ENCODE measurements at regions not wholly inside any gene's neighbourhood (a gene's known extent, or its start where the extent isn't known, plus 50 kb on each side); places are given as distances from the start of the nearest gene placed in this dataset.

DNA sequence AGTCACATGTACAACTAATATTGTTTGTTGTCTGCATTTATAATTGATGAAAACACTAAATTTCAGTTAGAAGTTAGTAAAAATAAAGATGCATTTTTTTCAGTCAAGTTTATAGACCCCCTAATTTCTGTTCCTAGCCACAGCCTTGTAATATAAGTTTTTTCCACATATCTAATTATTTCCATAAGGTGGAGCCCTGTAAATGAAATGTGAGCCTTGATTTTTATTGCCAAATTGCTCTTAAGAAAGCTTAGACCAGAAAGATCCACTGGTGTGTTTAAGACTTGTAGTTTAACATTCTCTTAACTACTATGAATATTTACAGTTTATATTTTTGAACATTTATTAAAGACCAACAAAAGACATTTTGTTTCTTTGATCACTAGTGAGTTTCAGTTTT lies 322.1 kb upstream of the RGS6 start:
- TF ChIP-seq, protein P1, sequence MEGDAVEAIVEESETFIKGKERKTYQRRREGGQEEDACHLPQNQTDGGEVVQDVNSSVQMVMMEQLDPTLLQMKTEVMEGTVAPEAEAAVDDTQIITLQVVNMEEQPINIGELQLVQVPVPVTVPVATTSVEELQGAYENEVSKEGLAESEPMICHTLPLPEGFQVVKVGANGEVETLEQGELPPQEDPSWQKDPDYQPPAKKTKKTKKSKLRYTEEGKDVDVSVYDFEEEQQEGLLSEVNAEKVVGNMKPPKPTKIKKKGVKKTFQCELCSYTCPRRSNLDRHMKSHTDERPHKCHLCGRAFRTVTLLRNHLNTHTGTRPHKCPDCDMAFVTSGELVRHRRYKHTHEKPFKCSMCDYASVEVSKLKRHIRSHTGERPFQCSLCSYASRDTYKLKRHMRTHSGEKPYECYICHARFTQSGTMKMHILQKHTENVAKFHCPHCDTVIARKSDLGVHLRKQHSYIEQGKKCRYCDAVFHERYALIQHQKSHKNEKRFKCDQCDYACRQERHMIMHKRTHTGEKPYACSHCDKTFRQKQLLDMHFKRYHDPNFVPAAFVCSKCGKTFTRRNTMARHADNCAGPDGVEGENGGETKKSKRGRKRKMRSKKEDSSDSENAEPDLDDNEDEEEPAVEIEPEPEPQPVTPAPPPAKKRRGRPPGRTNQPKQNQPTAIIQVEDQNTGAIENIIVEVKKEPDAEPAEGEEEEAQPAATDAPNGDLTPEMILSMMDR (IDR thresholded peaks at IDR 0.05; ENCODE audit: unreplicated experiment in 3 of 3): no peak
- H3K36me3 Mint-ChIP-seq (ENCODE audit: low read depth): peaks cover 5% of the 10 kb centered on the region
- H3K4me1 Mint-ChIP-seq: peaks cover 5% of the 10 kb centered on the region
- no peaks in the 10 kb centered on the region for H3K27me3 Mint-ChIP-seq (ENCODE audit: low read depth)
- H3K4me3 Mint-ChIP-seq: no peak overlapping the region
- H3K27ac Mint-ChIP-seq: peak overlapping the region in 2 of 3 experiments; percentile 37 to 49
- peaks cover 2% of the 10 kb centered on the region for H3K9me3 Mint-ChIP-seq

DNA sequence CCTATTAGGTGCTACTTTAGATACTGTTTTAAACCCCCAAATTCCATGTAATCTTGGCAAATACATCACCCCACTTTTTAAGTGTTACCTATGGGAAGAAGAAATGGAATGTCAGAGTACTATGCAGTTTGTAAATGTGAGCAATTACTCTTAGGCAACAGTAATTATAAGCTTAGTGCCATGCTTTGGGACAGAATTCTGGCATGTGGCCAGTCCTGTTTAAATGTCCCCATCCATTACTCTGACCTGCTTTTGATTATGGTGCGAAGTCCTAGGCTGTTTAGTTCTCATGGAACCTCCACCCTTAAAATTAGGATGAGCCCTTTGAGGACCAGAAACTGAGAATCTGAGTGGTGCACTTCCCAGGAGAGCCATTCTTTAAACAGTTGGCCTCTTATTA lies 321.4 kb upstream of the RGS6 start:
- Mint-ChIP-seq H3K27ac (no peak overlapping the region), H3K4me1 (peaks cover 5% of the 10 kb centered on the region), H3K4me3 (no peak overlapping the region), H3K36me3 (ENCODE audit: low read depth) (no peaks in the 10 kb centered on the region), H3K9me3 (no peaks in the 10 kb centered on the region), H3K27me3 (ENCODE audit: low read depth) (no peaks in the 10 kb centered on the region)
- TF ChIP-seq, protein P1 (IDR thresholded peaks at IDR 0.05; ENCODE audit: unreplicated experiment in 3 of 3): no peak

DNA sequence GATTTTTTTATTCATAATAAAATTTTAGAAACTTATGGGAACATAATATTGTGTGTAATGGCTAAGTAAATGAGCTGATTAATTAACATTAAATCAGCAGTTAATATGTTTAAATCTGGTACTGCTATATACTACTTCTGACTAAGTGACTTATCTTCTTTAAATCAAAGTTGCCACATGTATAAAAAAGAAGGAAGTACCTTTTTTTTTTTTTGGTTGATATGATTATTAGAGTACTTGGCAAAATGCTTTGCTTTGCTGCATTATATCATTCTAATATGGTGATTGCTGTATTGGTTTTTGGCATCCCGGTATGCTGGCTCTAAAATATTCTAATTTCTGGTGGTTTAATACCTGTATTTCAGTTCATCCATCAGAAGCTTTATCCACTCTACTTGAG lies 319.1 kb upstream of the RGS6 start:
- Mint-ChIP-seq H3K4me1 (peaks cover 5% of the 10 kb centered on the region), H3K27ac (no peak overlapping the region), H3K4me3 (no peak overlapping the region), H3K36me3 (ENCODE audit: low read depth) (no peaks in the 10 kb centered on the region), H3K27me3 (ENCODE audit: low read depth) (no peaks in the 10 kb centered on the region), H3K9me3 (no peaks in the 10 kb centered on the region)
- TF ChIP-seq, protein P1 (IDR thresholded peaks at IDR 0.05; ENCODE audit: unreplicated experiment in 3 of 3): no peak

DNA sequence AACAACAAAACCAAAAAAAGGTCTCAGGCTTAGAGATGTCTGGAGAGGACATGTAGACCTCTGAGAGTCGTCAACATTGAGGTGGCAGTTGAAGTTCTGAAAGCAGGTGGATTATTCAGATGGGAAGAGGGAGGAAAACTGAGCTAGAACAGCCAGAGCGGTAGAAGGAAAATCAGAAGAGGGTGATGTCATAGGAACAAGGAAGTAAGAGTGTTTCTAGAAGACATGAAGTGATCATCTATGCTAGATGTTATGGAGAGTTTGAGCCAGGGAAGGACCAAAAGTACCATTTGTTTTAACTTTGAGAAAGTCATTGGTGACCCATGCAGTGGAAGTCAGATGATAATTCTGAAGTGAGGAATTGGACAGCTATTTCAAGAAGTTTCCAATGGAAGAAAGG lies 316.2 kb upstream of the RGS6 start:
- Mint-ChIP-seq H3K27me3 (ENCODE audit: low read depth) (peaks cover 5% of the 10 kb centered on the region), H3K9me3 (no peaks in the 10 kb centered on the region), H3K27ac (no peak overlapping the region), H3K4me3 (no peak overlapping the region), H3K36me3 (ENCODE audit: low read depth) (peaks cover 9% of the 10 kb centered on the region), H3K4me1 (no peaks in the 10 kb centered on the region)
- TF ChIP-seq, protein P1 (IDR thresholded peaks at IDR 0.05; ENCODE audit: unreplicated experiment in 3 of 3): no peak

DNA sequence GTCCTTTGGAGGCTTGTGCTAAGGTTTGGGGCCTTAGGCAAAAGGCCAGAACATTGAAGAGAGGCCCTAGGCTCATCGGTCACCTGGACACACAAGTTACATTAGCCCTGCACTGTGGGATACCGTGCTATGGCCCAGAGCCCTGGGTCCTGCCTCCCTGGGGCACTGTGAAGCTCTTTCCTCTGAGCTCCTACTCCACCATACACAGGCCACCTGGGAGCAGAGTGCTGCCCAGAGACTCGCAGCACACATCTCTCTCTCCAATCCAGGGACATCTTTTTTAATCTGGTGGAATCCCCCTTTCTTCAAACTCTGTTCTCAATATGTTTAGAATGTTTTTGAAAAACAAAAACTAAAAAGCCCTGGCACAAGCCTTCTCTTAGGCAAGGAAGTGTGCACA lies 314.2 kb upstream of the RGS6 start:
- no peak overlapping the region for H3K27ac Mint-ChIP-seq
- peaks cover 20% of the 10 kb centered on the region for H3K36me3 Mint-ChIP-seq (ENCODE audit: low read depth)
- H3K4me1 Mint-ChIP-seq: no peaks in the 10 kb centered on the region
- no peaks in the 10 kb centered on the region for H3K9me3 Mint-ChIP-seq
- peaks cover 5% of the 10 kb centered on the region for H3K27me3 Mint-ChIP-seq (ENCODE audit: low read depth)
- no peak overlapping the region for H3K4me3 Mint-ChIP-seq
- TF ChIP-seq, protein P1 (IDR thresholded peaks at IDR 0.05; ENCODE audit: unreplicated experiment in 3 of 3): no peak

DNA sequence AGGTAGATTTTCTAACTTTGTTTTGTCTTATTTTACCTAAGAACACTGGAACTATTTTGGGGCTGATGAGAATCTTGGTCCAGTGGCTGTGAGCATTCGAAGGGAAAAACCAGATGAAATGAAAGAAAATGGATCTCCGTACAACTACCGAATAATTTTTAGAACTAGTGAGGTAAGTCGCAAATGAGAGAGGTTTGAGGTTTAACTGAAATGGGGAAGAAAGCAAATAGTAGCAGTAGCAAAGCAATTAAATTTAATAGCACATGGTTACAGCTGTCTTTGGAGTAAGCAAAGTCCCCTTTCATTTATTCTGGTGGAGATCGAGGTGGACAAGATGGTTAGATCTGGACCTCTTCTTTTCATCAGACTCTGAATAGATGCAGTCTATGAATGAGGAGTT lies 313.5 kb upstream of the RGS6 start:
- TF ChIP-seq, protein P1 (IDR thresholded peaks at IDR 0.05; ENCODE audit: unreplicated experiment in 3 of 3): no peak
- Mint-ChIP-seq H3K9me3 (no peaks in the 10 kb centered on the region), H3K4me3 (no peak overlapping the region), H3K4me1 (no peaks in the 10 kb centered on the region), H3K27ac (no peak overlapping the region), H3K27me3 (ENCODE audit: low read depth) (peaks cover 5% of the 10 kb centered on the region), H3K36me3 (ENCODE audit: low read depth) (peaks cover 20% of the 10 kb centered on the region)
